ENCODE measurements at regions not wholly inside any gene's neighbourhood (a gene's known extent, or its start where the extent isn't known, plus 50 kb on each side); places are given as distances from the start of the nearest gene placed in this dataset.

- no peaks in the 10 kb centered on the region for H3K27me3 ChIP-seq (replicated peaks; ENCODE audit: insufficient read depth)
- DNase-seq (ENCODE audit: low spot score) (no peak), ATAC-seq (ENCODE audit: insufficient number of reproducible peaks, low FRiP score, low read depth) (no peak)
- no peaks in the 10 kb centered on the region for H3K4me1 ChIP-seq (ENCODE audit: control insufficient read depth in 1 of 2, low read depth in 2 of 2)
- H3K4me3 ChIP-seq: no peak overlapping the region
- no peaks in the 10 kb centered on the region for H3K36me3 ChIP-seq
- no peak for TF ChIP-seq CTCF (IDR thresholded peaks at IDR 0.05)
- H3K27ac ChIP-seq: no peak overlapping the region
- peaks cover 3% of the 10 kb centered on the region for H3K9me3 ChIP-seq
Measured at GRCh38 chr13:91278291-91278690, 69.2 kb upstream of the MIR17HG start.

DNA sequence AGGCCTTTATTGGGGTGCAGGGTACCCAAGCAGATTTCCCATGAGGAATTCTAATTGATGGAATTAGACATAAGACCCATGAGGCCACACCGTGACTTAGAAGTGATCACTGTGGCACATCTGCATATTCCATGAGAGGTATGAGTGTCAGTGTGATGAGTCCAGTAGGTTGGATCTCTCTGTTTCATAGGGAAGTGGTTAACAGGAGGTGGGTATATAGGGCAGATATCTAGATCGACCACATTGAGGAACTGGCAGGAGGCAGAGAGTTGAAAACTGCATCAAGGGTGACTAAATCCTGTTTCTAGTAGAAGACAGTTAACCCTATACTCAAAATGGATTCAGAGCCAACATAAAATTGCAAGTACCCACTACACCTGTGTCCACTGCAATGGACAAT lies 68.6 kb upstream of the MIR17HG start:
- Histone ChIP-seq H3K4me1 (ENCODE audit: control insufficient read depth in 1 of 2, low read depth in 2 of 2) (no peaks in the 10 kb centered on the region), H3K27me3 (replicated peaks; ENCODE audit: insufficient read depth) (no peaks in the 10 kb centered on the region), H3K36me3 (no peaks in the 10 kb centered on the region), H3K4me3 (no peak overlapping the region), H3K27ac (no peak overlapping the region), H3K9me3 (peaks cover 3% of the 10 kb centered on the region)
- TF ChIP-seq CTCF (IDR thresholded peaks at IDR 0.05): no peak
- DNase-seq (ENCODE audit: low spot score) (no peak), ATAC-seq (ENCODE audit: insufficient number of reproducible peaks, low FRiP score, low read depth) (no peak)

DNA sequence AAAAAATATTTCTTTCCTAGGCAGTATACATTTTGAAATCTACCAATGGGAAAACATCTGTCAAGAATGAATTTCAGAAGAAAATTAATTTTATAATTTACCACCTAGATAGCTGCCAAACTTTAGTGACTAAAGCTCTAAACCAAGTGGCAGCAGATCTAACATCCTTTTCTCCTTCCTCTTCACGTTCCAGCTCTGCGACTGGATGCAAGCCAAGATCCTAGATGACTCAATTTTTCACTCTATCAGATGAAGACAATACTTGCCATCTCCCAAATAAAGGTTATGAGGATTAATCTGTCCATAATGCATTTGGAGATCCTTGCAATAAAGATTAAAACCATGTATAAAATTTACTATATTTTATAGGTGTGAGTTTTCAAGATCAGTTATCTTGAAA lies 66.7 kb upstream of the MIR17HG start:
- peaks cover 3% of the 10 kb centered on the region for H3K9me3 ChIP-seq
- no peak overlapping the region for H3K27ac ChIP-seq
- no peak for TF ChIP-seq CTCF (IDR thresholded peaks at IDR 0.05)
- H3K4me1 ChIP-seq (ENCODE audit: control insufficient read depth in 1 of 2, low read depth in 2 of 2): no peaks in the 10 kb centered on the region
- H3K27me3 ChIP-seq (replicated peaks; ENCODE audit: insufficient read depth): no peaks in the 10 kb centered on the region
- no peaks in the 10 kb centered on the region for H3K36me3 ChIP-seq
- ATAC-seq (ENCODE audit: insufficient number of reproducible peaks, low FRiP score, low read depth): no peak
- DNase-seq (ENCODE audit: low spot score): no peak
- H3K4me3 ChIP-seq: no peak overlapping the region

DNA sequence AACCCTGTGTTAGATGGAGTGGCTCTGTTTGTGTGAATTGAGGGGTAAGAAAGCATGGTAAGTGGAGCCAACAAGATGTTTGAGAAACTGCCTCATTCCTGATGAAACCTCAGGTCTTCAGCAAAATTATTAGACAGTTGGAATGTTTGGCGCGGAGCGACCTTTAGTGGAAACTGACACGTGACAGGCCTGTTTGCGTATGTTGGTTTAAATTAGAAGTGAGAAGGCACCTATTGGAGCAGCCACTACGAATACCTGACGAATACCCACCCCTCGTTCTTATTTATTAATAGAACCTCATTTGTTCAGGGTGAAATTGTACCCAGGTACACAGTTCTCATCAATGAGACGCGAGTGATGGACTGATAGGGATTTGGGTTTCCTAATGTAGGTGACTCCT lies 63.2 kb upstream of the MIR17HG start:
- Histone ChIP-seq H3K27ac (no peak overlapping the region), H3K9me3 (no peaks in the 10 kb centered on the region), H3K36me3 (no peaks in the 10 kb centered on the region), H3K4me3 (no peak overlapping the region), H3K4me1 (ENCODE audit: control insufficient read depth in 1 of 2, low read depth in 2 of 2) (no peaks in the 10 kb centered on the region), H3K27me3 (replicated peaks; ENCODE audit: insufficient read depth) (no peaks in the 10 kb centered on the region)
- no peak for TF ChIP-seq CTCF (IDR thresholded peaks at IDR 0.05)
- no peak for ATAC-seq (ENCODE audit: insufficient number of reproducible peaks, low FRiP score, low read depth)
- no peak for DNase-seq (ENCODE audit: low spot score)

DNA sequence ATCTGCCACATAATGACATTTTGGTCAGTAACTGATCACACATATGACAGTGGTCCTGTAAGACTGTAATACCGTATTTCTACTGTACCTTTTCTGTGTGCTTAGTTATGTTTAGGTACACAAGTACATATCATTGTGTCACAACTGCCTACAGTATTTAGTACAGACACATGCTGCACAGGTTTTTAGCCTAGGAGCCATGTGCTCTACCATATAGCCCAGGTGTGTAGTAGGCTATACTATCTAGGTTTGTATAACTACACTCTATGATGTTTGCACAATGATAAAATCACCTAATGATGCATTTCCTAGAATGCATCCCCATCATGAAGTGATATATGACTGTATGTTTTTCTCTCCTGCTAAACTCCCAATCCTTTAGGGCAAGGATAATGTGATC lies 61.2 kb upstream of the MIR17HG start:
- no peak for TF ChIP-seq CTCF (IDR thresholded peaks at IDR 0.05)

More for the DNA sequence above, 61.2 kb upstream of the MIR17HG start:
- Histone ChIP-seq H3K9me3 (no peaks in the 10 kb centered on the region), H3K4me1 (ENCODE audit: control insufficient read depth in 1 of 2, low read depth in 2 of 2) (no peaks in the 10 kb centered on the region), H3K27me3 (replicated peaks; ENCODE audit: insufficient read depth) (no peaks in the 10 kb centered on the region), H3K27ac (no peak overlapping the region), H3K36me3 (no peaks in the 10 kb centered on the region), H3K4me3 (no peak overlapping the region)
- DNase-seq (ENCODE audit: low spot score) (no peak), ATAC-seq (ENCODE audit: insufficient number of reproducible peaks, low FRiP score, low read depth) (no peak)

Measured in thoracic aorta (tissue), 2 donors.